ENCODE measurements at regions not wholly inside any gene's neighbourhood (a gene's known extent, or its start where the extent isn't known, plus 50 kb on each side); places are given as distances from the start of the nearest gene placed in this dataset.

GRCh38 chr6:137323860-137324259 is 104.7 kb upstream of the IFNGR1 start:
- no peak overlapping the region for H3K4me3 ChIP-seq (ENCODE audit: low read depth, low read length)
- TF ChIP-seq, protein P1, sequence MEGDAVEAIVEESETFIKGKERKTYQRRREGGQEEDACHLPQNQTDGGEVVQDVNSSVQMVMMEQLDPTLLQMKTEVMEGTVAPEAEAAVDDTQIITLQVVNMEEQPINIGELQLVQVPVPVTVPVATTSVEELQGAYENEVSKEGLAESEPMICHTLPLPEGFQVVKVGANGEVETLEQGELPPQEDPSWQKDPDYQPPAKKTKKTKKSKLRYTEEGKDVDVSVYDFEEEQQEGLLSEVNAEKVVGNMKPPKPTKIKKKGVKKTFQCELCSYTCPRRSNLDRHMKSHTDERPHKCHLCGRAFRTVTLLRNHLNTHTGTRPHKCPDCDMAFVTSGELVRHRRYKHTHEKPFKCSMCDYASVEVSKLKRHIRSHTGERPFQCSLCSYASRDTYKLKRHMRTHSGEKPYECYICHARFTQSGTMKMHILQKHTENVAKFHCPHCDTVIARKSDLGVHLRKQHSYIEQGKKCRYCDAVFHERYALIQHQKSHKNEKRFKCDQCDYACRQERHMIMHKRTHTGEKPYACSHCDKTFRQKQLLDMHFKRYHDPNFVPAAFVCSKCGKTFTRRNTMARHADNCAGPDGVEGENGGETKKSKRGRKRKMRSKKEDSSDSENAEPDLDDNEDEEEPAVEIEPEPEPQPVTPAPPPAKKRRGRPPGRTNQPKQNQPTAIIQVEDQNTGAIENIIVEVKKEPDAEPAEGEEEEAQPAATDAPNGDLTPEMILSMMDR (IDR thresholded peaks at IDR 0.05; ENCODE audit: insufficient read depth, low read length, poor library complexity, severe bottlenecking): no peak
- H3K36me3 ChIP-seq (ENCODE audit: control insufficient read depth, insufficient read depth, low read length): no peaks in the 10 kb centered on the region
- DNase-seq (ENCODE audit: low read depth): no peak
- no peaks in the 10 kb centered on the region for H3K27me3 ChIP-seq (ENCODE audit: control insufficient read depth, insufficient read depth, low read length)

DNA sequence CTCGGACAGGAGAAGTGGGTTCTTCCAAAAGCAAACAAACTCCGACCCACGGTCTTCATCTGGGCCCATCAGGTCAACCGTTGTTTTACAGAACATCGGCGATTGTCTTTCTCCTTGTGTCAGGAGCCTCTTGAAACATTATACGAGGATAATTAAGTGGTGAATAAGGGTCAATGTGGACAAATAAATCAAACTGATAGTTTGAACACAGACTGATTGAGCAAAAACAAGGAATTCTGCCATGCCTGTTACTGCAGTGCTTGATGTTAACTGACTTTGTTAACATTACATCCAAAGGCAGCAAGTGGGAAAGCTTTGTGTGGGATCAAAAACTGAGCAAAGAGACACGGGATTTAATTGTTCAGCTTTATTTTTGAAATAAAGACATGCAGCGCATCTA is 101.1 kb upstream of the IFNGR1 start:
- no peak for DNase-seq (ENCODE audit: low read depth)
- TF ChIP-seq, protein P1 (IDR thresholded peaks at IDR 0.05; ENCODE audit: insufficient read depth, low read length, poor library complexity, severe bottlenecking): no peak
- no peaks in the 10 kb centered on the region for H3K36me3 ChIP-seq (ENCODE audit: control insufficient read depth, insufficient read depth, low read length)

DNA sequence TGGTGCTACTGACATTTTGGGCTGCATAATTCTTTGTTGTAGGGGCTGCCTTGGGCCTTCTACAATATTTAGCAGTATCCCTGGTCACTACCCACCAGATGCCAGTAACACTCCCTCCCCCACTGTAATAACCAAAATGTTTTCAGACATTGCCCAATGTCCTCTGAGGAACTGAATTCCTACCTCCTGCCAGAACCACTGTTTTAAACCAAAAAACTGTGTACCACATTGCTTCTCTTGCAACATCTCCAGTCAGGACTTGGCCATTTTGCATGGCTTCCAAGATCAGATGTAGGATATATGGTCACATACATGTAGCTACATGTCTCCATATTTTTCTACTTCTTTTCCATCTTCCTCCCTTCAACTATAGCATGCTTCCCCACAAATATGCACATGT is 97.4 kb upstream of the IFNGR1 start:
- H3K27me3 ChIP-seq (ENCODE audit: control insufficient read depth, insufficient read depth, low read length): no peaks in the 10 kb centered on the region
- TF ChIP-seq, protein P1 (IDR thresholded peaks at IDR 0.05; ENCODE audit: insufficient read depth, low read length, poor library complexity, severe bottlenecking): no peak
- H3K36me3 ChIP-seq (ENCODE audit: control insufficient read depth, insufficient read depth, low read length): no peaks in the 10 kb centered on the region
- no peak for DNase-seq (ENCODE audit: low read depth)
- H3K4me3 ChIP-seq (ENCODE audit: low read depth, low read length): no peak overlapping the region

More for the DNA sequence above, 101.1 kb upstream of the IFNGR1 start:
- Histone ChIP-seq H3K4me3 (ENCODE audit: low read depth, low read length) (no peak overlapping the region), H3K27me3 (ENCODE audit: control insufficient read depth, insufficient read depth, low read length) (no peaks in the 10 kb centered on the region)

DNA sequence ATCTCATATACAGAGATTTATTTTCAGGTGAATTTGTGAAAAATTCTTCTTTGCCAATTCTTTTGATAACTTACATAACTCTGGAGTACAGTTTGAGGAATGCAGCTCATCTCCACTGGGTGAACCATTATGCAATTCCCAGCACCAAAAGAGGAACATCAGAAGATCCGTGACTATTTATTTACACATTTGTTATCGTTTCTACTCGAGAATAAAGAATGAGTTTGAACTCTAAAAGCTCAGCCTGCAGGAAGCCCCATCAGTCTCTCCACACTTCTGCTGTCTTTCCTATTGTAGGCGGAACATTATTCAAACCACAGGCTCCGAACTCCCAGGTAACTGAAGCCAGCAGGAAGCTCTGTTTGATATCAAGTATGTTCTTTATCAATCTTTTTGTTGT is 95.9 kb upstream of the IFNGR1 start:
- TF ChIP-seq, protein P1 (IDR thresholded peaks at IDR 0.05; ENCODE audit: insufficient read depth, low read length, poor library complexity, severe bottlenecking): no peak
- no peak overlapping the region for H3K4me3 ChIP-seq (ENCODE audit: low read depth, low read length)

DNA sequence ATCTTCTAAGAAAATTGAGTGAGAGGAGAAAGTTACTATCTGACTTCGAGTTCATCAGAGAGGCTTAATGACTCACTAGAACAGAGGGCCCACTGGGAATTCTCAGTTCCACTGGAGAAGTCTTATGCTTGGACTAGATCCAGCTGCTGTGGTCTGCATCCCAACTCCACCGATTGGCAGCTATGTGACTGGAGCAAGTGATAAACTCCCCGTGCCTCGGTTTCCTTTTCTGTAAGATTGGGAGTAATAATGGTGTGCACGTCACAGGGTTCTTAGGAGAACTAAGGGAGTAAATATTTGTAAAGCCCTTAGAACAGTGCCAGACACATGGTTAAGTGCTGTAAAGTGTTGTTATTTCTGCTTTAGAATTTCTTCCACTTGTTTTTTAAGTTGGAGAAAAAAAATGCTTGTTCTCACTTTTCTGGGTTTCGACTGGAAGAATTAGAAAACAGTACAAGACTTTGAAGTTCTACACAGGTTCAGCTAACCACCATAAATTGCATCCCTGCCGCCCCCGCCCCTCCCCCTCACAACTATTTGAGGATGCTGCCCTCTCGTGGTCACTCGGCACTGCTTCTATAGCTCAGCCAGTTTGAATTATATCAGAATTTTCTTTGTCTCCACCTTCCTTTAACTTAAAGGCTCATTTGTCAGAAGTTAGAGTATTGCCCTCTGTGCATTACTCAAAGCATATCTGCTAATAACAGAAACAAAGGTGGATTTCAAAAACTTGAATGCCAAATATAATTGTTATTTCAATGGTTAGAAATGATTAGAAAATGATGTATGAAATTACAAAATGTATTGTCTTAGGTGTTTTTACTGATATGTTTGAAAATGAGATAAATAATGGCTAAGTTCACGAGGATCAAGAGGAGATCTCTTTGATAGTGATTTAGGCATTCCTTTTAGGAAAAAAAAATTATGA is 95.0 kb upstream of the IFNGR1 start:
- no peak overlapping the region for H3K4me3 ChIP-seq (ENCODE audit: low read depth, low read length)
- no peak for DNase-seq (ENCODE audit: low read depth)
- TF ChIP-seq, protein P1 (IDR thresholded peaks at IDR 0.05; ENCODE audit: insufficient read depth, low read length, poor library complexity, severe bottlenecking): peak; percentile 85
- no peaks in the 10 kb centered on the region for H3K36me3 ChIP-seq (ENCODE audit: control insufficient read depth, insufficient read depth, low read length)
- no peaks in the 10 kb centered on the region for H3K27me3 ChIP-seq (ENCODE audit: control insufficient read depth, insufficient read depth, low read length)

More for the DNA sequence above, 95.9 kb upstream of the IFNGR1 start:
- Histone ChIP-seq H3K36me3 (ENCODE audit: control insufficient read depth, insufficient read depth, low read length) (no peaks in the 10 kb centered on the region), H3K27me3 (ENCODE audit: control insufficient read depth, insufficient read depth, low read length) (no peaks in the 10 kb centered on the region)
- DNase-seq (ENCODE audit: low read depth): no peak

All from kidney epithelial cell (primary cell).